ENCODE measurements at regions not wholly inside any gene's neighbourhood (a gene's known extent, or its start where the extent isn't known, plus 50 kb on each side); places are given as distances from the start of the nearest gene placed in this dataset.

GRCh38 chr2:120917886-120918285, 182.2 kb downstream of the GLI2 start:
- no peak overlapping the region for H3K27ac ChIP-seq (ENCODE audit: low read depth, low read length)
- 72 to 85% (median 73%) methylated on average over 4 of the region's 4 CpGs for WGBS, 3 donors

- WGBS, 3 donors: 89 to 92% (median 90%) methylated on average over 8 of the region's 8 CpGs
- no peak overlapping the region for H3K27ac ChIP-seq (ENCODE audit: low read depth, low read length)
These were observed 183.5 kb downstream of the GLI2 start for GRCh38 chr2:120919216-120919615.

- WGBS, 3 donors: 86 to 87% (median 86%) methylated on average over 19 of the region's 19 CpGs
These were observed 184.2 kb downstream of the GLI2 start for GRCh38 chr2:120919771-120920453.

GRCh38 chr2:120920454-120921148, 184.9 kb downstream of the GLI2 start:
- 83 to 90% (median 89%) methylated on average over 13 of the region's 13 CpGs for WGBS, 3 donors
- H3K27ac ChIP-seq (ENCODE audit: low read depth, low read length): no peak overlapping the region

More at GRCh38 chr2:120919771-120920453, 184.2 kb downstream of the GLI2 start:
- H3K27ac ChIP-seq (ENCODE audit: low read depth, low read length): no peak overlapping the region

GRCh38 chr2:120921457-120921856, 185.8 kb downstream of the GLI2 start:
- no peak overlapping the region for H3K27ac ChIP-seq (ENCODE audit: low read depth, low read length)
- WGBS, 3 donors: 95 to 99% (median 95%) methylated on average over 3 of the region's 3 CpGs

GRCh38 chr2:120922571-120923332, 187.1 kb downstream of the GLI2 start:
- H3K27ac ChIP-seq (ENCODE audit: low read depth, low read length): no peak overlapping the region
- 88 to 94% (median 89%) methylated on average over 5 to 6 of the region's 6 CpGs for WGBS, 3 donors

- 96 to 97% (median 96%) methylated on average over 11 of the region's 11 CpGs for WGBS, 3 donors
- H3K27ac ChIP-seq (ENCODE audit: low read depth, low read length): no peak overlapping the region
These were observed 187.8 kb downstream of the GLI2 start for GRCh38 chr2:120923426-120923825.

- WGBS, 3 donors: 95 to 97% (median 96%) methylated on average over 5 of the region's 5 CpGs
- no peak overlapping the region for H3K27ac ChIP-seq (ENCODE audit: low read depth, low read length)
These were observed 189.3 kb downstream of the GLI2 start for GRCh38 chr2:120924924-120925323.

- no peak overlapping the region for H3K27ac ChIP-seq (ENCODE audit: low read depth, low read length)
- 85 to 91% (median 91%) methylated on average over 28 of the region's 28 CpGs for WGBS, 3 donors
These were observed 191.0 kb downstream of the GLI2 start for GRCh38 chr2:120926463-120927264.

- WGBS, 3 donors: 82 to 90% (median 88%) methylated on average over 11 of the region's 11 CpGs
- H3K27ac ChIP-seq (ENCODE audit: low read depth, low read length): no peak overlapping the region
These were observed 191.6 kb downstream of the GLI2 start for GRCh38 chr2:120927265-120927628.

- WGBS, 3 donors: 83 to 91% (median 84%) methylated on average over 2 of the region's 2 CpGs
- no peak overlapping the region for H3K27ac ChIP-seq (ENCODE audit: low read depth, low read length)
These were observed 194.2 kb downstream of the GLI2 start for GRCh38 chr2:120929829-120930228.

GRCh38 chr2:120930236-120930635, 194.6 kb downstream of the GLI2 start:
- H3K27ac ChIP-seq (ENCODE audit: low read depth, low read length): no peak overlapping the region
- 92 to 96% (median 95%) methylated on average over 10 of the region's 10 CpGs for WGBS, 3 donors

GRCh38 chr2:120930864-120931263, 195.2 kb downstream of the GLI2 start:
- 88 to 98% (median 93%) methylated on average over 3 of the region's 3 CpGs for WGBS, 3 donors
- no peak overlapping the region for H3K27ac ChIP-seq (ENCODE audit: low read depth, low read length)

GRCh38 chr2:120932472-120932871, 196.8 kb downstream of the GLI2 start:
- 80 to 89% (median 85%) methylated on average over 7 of the region's 7 CpGs for WGBS, 3 donors
- no peak overlapping the region for H3K27ac ChIP-seq (ENCODE audit: low read depth, low read length)

- H3K27ac ChIP-seq (ENCODE audit: low read depth, low read length): no peak overlapping the region
- WGBS, 3 donors: 72 to 87% (median 76%) methylated on average over 7 of the region's 7 CpGs
These were observed 197.2 kb downstream of the GLI2 start for GRCh38 chr2:120932881-120933280.

- no peak overlapping the region for H3K27ac ChIP-seq (ENCODE audit: low read depth, low read length)
These were observed 198.3 kb downstream of the GLI2 start for GRCh38 chr2:120933693-120934573.

GRCh38 chr2:120934574-120935338, 199.1 kb downstream of the GLI2 start:
- H3K27ac ChIP-seq (ENCODE audit: low read depth, low read length): no peak overlapping the region
- WGBS, 3 donors: 59 to 70% (median 62%) methylated on average over 17 of the region's 17 CpGs

More at GRCh38 chr2:120933693-120934573, 198.3 kb downstream of the GLI2 start:
- WGBS, 3 donors: 73 to 92% (median 81%) methylated on average over 19 of the region's 19 CpGs

Data from adipose tissue (tissue), 3 donors.